Embryonic facial prominence (tissue), 1 donor: ENCODE measurements at regions not wholly inside any gene's neighbourhood (a gene's known extent, or its start where the extent isn't known, plus 50 kb on each side); places are given as distances from the start of the nearest gene placed in this dataset.
"Not testable (repeated sequence)": the region's sequence is repeated elsewhere in the genome, so short reads cannot be mapped to it uniquely, and the experiment has no call there.

Source experiments
- DNase-seq: peaks from one replicate; pipeline ENCODE4 v3.0.0-alpha.2; 2016; ENCODE audit errors: extremely low spot score

- DNase-seq: no peak
Measured at GRCh38 chr10:114872519-114873087, 51.0 kb downstream of the FHIP2A start.

- no peak for DNase-seq
Measured at GRCh38 chr10:114874827-114875411, 53.3 kb downstream of the FHIP2A start.

DNA sequence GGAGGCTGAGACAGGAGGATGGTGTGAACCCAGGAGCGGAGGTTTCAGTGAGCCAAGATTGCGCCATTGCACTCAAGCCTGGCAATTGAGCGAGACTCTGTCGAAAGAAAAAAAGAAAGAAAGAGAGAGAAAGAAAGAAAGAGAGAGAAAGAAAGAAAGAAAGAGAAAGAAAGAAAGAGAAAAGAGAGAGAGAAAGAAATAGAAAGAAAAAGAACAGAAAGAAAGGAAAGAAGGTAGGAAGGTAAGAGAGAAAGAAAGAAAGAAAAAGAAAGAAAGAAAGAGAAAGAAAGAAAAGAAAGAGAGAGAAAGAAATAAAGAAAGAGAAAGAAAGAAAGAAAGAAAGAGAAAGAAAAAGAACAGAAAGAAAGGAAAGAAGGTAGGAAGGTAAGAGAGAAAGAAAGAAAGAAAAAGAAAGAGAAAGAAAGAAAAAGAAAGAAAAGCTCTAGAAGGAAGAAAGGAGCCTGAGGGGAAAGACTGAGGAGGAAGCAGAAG lies 54.1 kb downstream of the FHIP2A start:
- not testable (repeated sequence) for DNase-seq

DNA sequence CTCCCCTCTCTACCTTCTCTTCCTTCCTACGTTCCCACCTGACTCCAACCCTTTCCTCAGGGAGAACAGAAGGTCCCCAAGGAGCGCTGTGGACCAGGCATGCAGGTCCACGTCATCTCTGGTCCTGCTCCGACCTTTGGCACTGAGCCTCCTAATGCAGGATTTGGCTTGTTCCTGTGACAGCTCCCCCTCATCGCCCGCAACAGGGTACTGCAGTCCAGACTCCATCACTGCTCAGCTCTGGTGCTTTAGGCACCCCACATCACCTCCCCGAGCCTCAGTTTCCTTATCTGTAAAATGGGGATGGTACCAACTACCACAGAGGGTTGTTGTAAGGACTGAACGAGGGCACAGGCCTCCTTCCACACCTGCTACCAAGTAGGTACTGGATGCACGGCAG lies 54.6 kb downstream of the FHIP2A start:
- no peak for DNase-seq

- DNase-seq: peak; percentile 44
Measured at GRCh38 chr10:114876602-114877300, 55.2 kb downstream of the FHIP2A start.

DNA sequence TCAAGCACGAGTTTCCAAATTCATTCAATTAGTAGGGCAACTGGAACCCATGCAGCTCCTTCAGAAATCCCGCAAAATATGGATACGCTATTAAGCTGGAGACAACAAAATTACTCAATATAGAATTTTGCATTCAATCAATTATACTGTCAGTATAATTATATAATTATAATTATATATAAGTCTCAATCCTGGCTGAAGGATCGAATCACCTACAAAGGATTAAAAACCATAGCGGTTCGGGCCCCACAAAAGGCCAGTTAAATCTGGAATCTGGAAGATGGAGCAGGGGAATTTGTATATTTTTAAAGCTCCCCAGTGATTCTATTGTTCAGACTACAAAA lies 55.7 kb downstream of the FHIP2A start:
- DNase-seq: no peak

DNA sequence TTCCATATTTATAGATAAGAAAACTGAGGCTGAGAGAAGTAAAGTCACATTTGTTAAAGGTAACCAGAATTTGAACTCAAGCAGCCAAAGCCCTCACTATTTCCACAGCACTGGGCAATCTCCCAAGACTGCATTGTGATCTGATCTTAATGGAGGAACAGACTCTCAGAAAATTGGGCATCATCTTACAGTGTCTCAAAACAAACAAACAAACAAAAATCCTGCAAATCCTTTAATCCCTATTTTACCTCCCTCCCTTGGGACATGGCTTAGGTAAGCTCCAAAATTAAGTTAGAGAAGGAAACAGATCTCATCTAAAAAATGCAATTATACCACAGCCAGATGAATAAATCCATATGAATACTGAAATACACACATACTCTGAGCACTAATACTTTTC lies 57.5 kb downstream of the FHIP2A start:
- DNase-seq: no peak

DNA sequence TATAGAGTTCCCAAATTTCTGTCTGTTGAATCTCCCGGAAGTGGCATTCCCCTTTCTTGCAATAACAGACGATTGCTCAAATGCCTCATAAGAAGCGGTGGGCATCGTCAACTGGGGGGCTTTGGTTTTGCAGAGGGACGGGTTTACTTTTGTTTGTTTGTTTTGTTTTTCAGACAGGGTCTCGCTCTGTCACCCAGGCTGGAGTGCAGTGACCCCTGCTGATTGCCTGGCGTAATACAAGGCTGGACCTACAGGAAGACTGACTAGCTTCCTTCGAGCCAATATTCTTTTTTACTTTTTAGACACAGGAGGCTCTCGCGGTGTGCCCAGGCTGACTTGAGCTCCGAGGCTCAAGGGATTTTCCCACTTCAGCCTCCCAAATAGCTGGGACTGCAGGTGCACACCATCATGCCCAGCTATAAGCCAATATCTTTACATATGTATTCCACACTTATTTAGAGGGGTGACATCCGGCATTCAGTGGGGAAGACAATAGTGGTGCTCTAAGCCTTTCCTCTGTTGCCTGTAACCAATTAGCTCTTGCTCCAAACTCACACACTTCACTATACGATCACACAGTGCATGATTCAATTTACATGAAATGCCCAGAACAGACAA lies 58.1 kb downstream of the FHIP2A start:
- DNase-seq: no peak

DNA sequence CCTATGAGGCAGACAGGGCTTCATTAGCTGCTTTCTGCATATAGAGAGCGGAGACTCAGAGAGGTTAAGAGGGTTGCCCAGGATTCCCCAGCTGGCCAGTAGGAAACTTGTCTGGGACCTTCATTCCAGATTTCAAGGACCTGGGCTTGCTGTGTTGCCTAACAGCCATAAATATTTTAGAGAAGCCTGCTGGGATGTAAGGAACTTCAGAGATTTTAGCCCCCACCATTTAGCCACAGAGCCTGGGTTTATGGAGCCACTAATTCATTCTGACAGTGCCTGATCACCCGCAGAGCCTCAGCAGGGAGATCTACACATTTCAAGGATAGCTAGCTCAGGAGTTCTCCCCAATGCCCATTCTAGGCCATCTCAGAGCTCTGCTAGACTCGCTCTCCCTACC lies 56.6 kb upstream of the TRUB1 start:
- DNase-seq: no peak

- no peak for DNase-seq
Measured at GRCh38 chr10:114881901-114882300, 56.1 kb upstream of the TRUB1 start.

DNA sequence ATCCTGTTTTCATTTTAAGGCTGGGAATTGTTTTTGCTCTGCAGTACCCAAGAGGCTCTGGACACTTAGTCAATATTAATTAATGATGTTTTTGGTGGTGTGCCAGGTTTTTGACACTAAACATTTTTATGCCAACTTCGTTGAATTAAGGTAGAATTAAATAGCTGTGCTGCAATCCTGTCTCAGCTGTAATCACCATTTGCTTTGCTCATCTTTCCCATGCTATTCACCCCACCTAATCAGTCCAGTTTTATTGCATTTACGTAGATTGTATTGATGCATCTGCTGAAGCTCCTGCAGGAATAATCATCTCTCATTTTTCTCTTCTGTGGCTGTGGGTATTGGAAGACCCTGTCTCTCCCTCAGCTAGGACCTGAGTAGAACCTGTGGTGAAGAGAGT lies 52.6 kb upstream of the TRUB1 start:
- DNase-seq: no peak
